Activated CD8-positive, alpha-beta memory T cell treated with anti-CD3 and anti-CD28 coated beads for 36 hours (primary cell): ENCODE measurements at regions not wholly inside any gene's neighbourhood (a gene's known extent, or its start where the extent isn't known, plus 50 kb on each side); places are given as distances from the start of the nearest gene placed in this dataset.

Experiments used
- CTCF ChIA-PET: fragments of 350-600 bp; sonication (Branson Sonifier 250); formaldehyde crosslinking; loops from one replicate; lab custom pipeline; 2021; ENCODE audit warnings: antibody characterized with exemption; lab: Charles Lee
- POLR2A ChIA-PET: fragments of 350-600 bp; sonication (Branson Sonifier 250); formaldehyde crosslinking; loops from one replicate; lab custom pipeline; 2021; ENCODE audit warnings: antibody characterized with exemption; lab: Charles Lee

GRCh38 chr14:32254952-32255679 is 52.0 kb upstream of the RNU6-8 start:
- POLR2A ChIA-PET, result no interaction called here
- CTCF ChIA-PET, result interaction anchor here (1.0 to 3.2 kb wide), 7 partner anchors 9 to 745 kb away, joined by 3 to 25 read pairs (median 4); no protein-coding TSS in a partner anchor

GRCh38 chr14:32255789-32256188 is 52.7 kb upstream of the RNU6-8 start:
- CTCF ChIA-PET, result no interaction called here
- POLR2A ChIA-PET, result no interaction called here

GRCh38 chr14:32256576-32256975 is 53.5 kb upstream of the RNU6-8 start:
- ChIA-PET CTCF (no interaction called here), POLR2A (no interaction called here)

GRCh38 chr14:32258336-32258993 is 55.4 kb upstream of the RNU6-8 start:
- POLR2A ChIA-PET, result no interaction called here
- CTCF ChIA-PET, result interaction anchor here (1.8 kb wide), 1 partner anchor 185 kb away, joined by 7 read pairs; no protein-coding TSS in a partner anchor

- ChIA-PET POLR2A (no interaction called here), CTCF (interaction anchor here (1.8 kb wide), 1 partner anchor 186 kb away, joined by 7 read pairs; no protein-coding TSS in a partner anchor)
Measured at GRCh38 chr14:32259368-32260013, 56.4 kb upstream of the RNU6-8 start.

GRCh38 chr14:32263939-32264567 is 61.0 kb upstream of the RNU6-8 start:
- ChIA-PET POLR2A (no interaction called here), CTCF (no interaction called here)

GRCh38 chr14:32265584-32265983 is 62.5 kb upstream of the RNU6-8 start:
- POLR2A ChIA-PET, result no interaction called here
- CTCF ChIA-PET, result no interaction called here

GRCh38 chr14:32277998-32278397 is 51.1 kb upstream of the AKAP6 start:
- POLR2A ChIA-PET, result no interaction called here
- CTCF ChIA-PET, result no interaction called here
